ENCODE measurements at regions not wholly inside any gene's neighbourhood (a gene's known extent, or its start where the extent isn't known, plus 50 kb on each side); places are given as distances from the start of the nearest gene placed in this dataset.
A peak's percentile ranks its signal among the peaks of the same experiment; 100 is the strongest.
"Not testable (repeated sequence)": the region's sequence is repeated elsewhere in the genome, so short reads cannot be mapped to it uniquely, and the experiment has no call there.

DNA sequence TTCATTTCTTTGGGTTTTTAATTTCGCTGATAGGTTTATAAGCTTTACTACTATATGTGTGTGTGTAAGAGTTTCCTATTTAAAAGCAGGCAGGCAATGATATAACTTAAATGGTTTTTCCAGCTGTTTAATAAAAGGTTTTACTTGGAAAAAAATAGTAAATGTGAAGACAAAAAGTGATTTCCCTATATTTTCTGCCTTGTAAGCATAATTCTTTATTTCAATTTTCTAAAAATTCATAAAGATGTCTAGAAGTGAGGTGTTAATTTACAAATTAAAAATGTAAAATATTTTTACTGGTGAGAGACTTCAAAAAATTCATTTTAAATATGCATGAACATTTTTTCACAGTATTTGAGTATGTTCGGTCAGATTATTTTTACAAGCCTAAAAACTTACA lies 161.8 kb downstream of the SEPTIN7 start:
- H2BK120ac ChIP-seq (ENCODE audit: low read depth, low read length); H3K4ac ChIP-seq (ENCODE audit: low read depth, low read length); H2AK5ac ChIP-seq (ENCODE audit: low read depth, low read length); H3K9me3 ChIP-seq (ENCODE audit: control insufficient read depth, insufficient read depth, low read length); H2AFZ ChIP-seq (replicated peaks; ENCODE audit: low read length, poor library complexity); POLR2A ChIA-PET (ENCODE audit: unreplicated experiment); H3K9me1 ChIP-seq (ENCODE audit: insufficient read depth, low read length); H2BK20ac ChIP-seq (ENCODE audit: low read depth, low read length); H3K27ac ChIP-seq (ENCODE audit: insufficient read depth, low read length); H3K23ac ChIP-seq (ENCODE audit: low read depth, low read length); intact Hi-C loops (cut with micrococcal nuclease); in situ Hi-C loops (cut with MboI; ENCODE audit: low sequenced_read_pairs); H3K4me1 ChIP-seq (ENCODE audit: control insufficient read depth, insufficient read depth, low read length); H3K9ac ChIP-seq (ENCODE audit: low read depth, low read length); H2AK9ac ChIP-seq (replicated peaks; ENCODE audit: low read depth, low read length, poor library complexity); BruUV-seq (replicated peaks); H4K5ac ChIP-seq (ENCODE audit: low read depth, low read length); H3K4me3 ChIP-seq (ENCODE audit: insufficient read depth, low read depth, low read length); H4K91ac ChIP-seq (ENCODE audit: insufficient read depth, low read depth, low read length); H3K18ac ChIP-seq (ENCODE audit: low read depth, low read length); ATAC-seq (ENCODE audit: low read depth); H3K14ac ChIP-seq (replicated peaks; ENCODE audit: low read depth, low read length); H3K56ac ChIP-seq (ENCODE audit: extremely low read depth, insufficient read depth, low read length); CTCF ChIA-PET; H3K79me1 ChIP-seq (ENCODE audit: low read depth in 1 of 2, low read length in 2 of 2); H2BK5ac ChIP-seq (ENCODE audit: low read depth, low read length, poor library complexity, severe bottlenecking); H4K8ac ChIP-seq (ENCODE audit: low read depth in 2 of 2, low read length in 2 of 2); H4K20me1 ChIP-seq (ENCODE audit: insufficient read depth, low read length); H2BK15ac ChIP-seq (ENCODE audit: low read depth, low read length); dilution Hi-C loops (cut with HindIII; ENCODE audit: low sequenced_read_pairs, unreplicated experiment); H3K4me2 ChIP-seq (ENCODE audit: low read depth, low read length); DNase-seq; H3K27me3 ChIP-seq (ENCODE audit: control insufficient read depth, insufficient read depth, low read length); H3K36me3 ChIP-seq (ENCODE audit: control insufficient read depth, insufficient read depth, low read length): not testable (repeated sequence)
- peak; percentile 65; the same call in 1 of the 2 replicates for TF ChIP-seq MAFK (IDR thresholded peaks at IDR 0.05; ENCODE audit: low read depth, low read length)
- no CpG with 5 or more reads among the region's 2 CpGs for WGBS, 2 experiments (ENCODE audit: extremely low coverage in 2 of 2, insufficient read length in 1 of 2)
